H9 (cell line): ENCODE measurements at regions not wholly inside any gene's neighbourhood (a gene's known extent, or its start where the extent isn't known, plus 50 kb on each side); places are given as distances from the start of the nearest gene placed in this dataset.

Experiments
- DNase-seq: peaks from one replicate; pipeline ENCODE4 v3.0.0-alpha.2; 2017
- H2AFZ ChIP-seq: one replicate; pipeline ENCODE4 v1.6.1; 2013; ENCODE audit warnings: mild to moderate bottlenecking, low read length, control low read depth, moderate library complexity
- H2AK5ac ChIP-seq: 2 replicates; pipeline ENCODE4 v1.6.1; 2013; ENCODE audit warnings: low read length, control low read depth, mixed read lengths; ENCODE audit not compliant: insufficient read length
- H2BK120ac ChIP-seq: one replicate; pipeline ENCODE4 v1.6.1; 2013; ENCODE audit warnings: low read depth, mild to moderate bottlenecking, low read length, control low read depth, inconsistent platforms; ENCODE audit not compliant: poor library complexity, severe bottlenecking
- H2BK12ac ChIP-seq: 2 replicates; pipeline ENCODE4 v1.6.1; 2013; ENCODE audit warnings: low read length, control low read depth, mixed read lengths, low read depth; ENCODE audit not compliant: insufficient read length
- H2BK15ac ChIP-seq: 2 replicates; pipeline ENCODE4 v1.6.1; 2013; ENCODE audit warnings: low read depth, low read length, control low read depth
- H2BK20ac ChIP-seq: one replicate; pipeline ENCODE4 v1.6.1; 2013; ENCODE audit warnings: low read depth, mild to moderate bottlenecking, low read length, control low read depth, inconsistent platforms; ENCODE audit not compliant: poor library complexity, severe bottlenecking
- H2BK5ac ChIP-seq: 2 replicates; pipeline ENCODE4 v1.6.1; 2013; ENCODE audit warnings: low read length, control low read depth, mixed read lengths; ENCODE audit not compliant: insufficient read length
- H3K14ac ChIP-seq: 2 replicates; pipeline ENCODE4 v1.6.1; 2013; ENCODE audit warnings: low read length, control low read depth; ENCODE audit not compliant: insufficient read depth
- H3K18ac ChIP-seq: 2 replicates; pipeline ENCODE4 v1.6.1; 2013; ENCODE audit warnings: low read depth, mild to moderate bottlenecking, mixed read lengths, low read length, control low read depth; ENCODE audit not compliant: insufficient read length
- H3K23ac ChIP-seq: 2 replicates; pipeline ENCODE4 v1.6.1; 2013; ENCODE audit warnings: low read length, control low read depth, mixed read lengths, low read depth; ENCODE audit not compliant: insufficient read length
- H3K23me2 ChIP-seq: 2 replicates; pipeline ENCODE4 v1.6.1; 2013; ENCODE audit warnings: low read depth, mild to moderate bottlenecking, mixed read lengths, low read length, control low read depth; ENCODE audit not compliant: insufficient read length, poor library complexity, severe bottlenecking
- H3K27ac ChIP-seq: 2 replicates; pipeline ENCODE4 v1.5.1; 2013; ENCODE audit warnings: low read length, control low read depth, mixed read lengths, low read depth; ENCODE audit not compliant: insufficient read length
- H3K27me3 ChIP-seq: 2 replicates; pipeline ENCODE4 v1.6.1; 2013; ENCODE audit warnings: low read length, control low read depth, inconsistent platforms; ENCODE audit not compliant: insufficient read depth
- H3K4ac ChIP-seq: 2 replicates; pipeline ENCODE4 v1.6.1; 2013; ENCODE audit warnings: low read depth, mild to moderate bottlenecking, control low read depth, inconsistent platforms, low read length, moderate library complexity
- H3K4me1 ChIP-seq: 2 replicates; pipeline ENCODE4 v1.6.1; 2013; ENCODE audit warnings: low read length, control low read depth, inconsistent platforms; ENCODE audit not compliant: insufficient read depth
- H3K4me2 ChIP-seq: 2 replicates; pipeline ENCODE4 v1.6.1; 2013; ENCODE audit warnings: low read length, control low read depth, mixed read lengths; ENCODE audit not compliant: insufficient read length, insufficient read depth
- H3K56ac ChIP-seq: 2 replicates; pipeline ENCODE4 v1.6.1; 2013; ENCODE audit warnings: low read depth, mild to moderate bottlenecking, mixed read lengths, low read length, control low read depth; ENCODE audit not compliant: insufficient read length
- H3K79me1 ChIP-seq: 2 replicates; pipeline ENCODE4 v1.6.1; 2013; ENCODE audit warnings: low read depth, mild to moderate bottlenecking, moderate library complexity, low read length, control low read depth, inconsistent platforms; ENCODE audit not compliant: insufficient read depth, poor library complexity, severe bottlenecking
- H3K79me2 ChIP-seq: 2 replicates; pipeline ENCODE4 v1.6.1; 2013; ENCODE audit warnings: low read length, control low read depth, inconsistent platforms; ENCODE audit not compliant: insufficient read depth
- H3K9ac ChIP-seq: 2 replicates; pipeline ENCODE4 v1.6.1; 2013; ENCODE audit warnings: low read length, control low read depth, mixed read lengths; ENCODE audit not compliant: insufficient read length; ENCODE audit errors: extremely low read depth
- H3K9me3 ChIP-seq: one replicate; pipeline ENCODE4 v1.6.1; 2013; ENCODE audit warnings: low read depth, low read length, inconsistent platforms; ENCODE audit not compliant: control insufficient read depth
- H3T11ph ChIP-seq: one replicate; pipeline ENCODE4 v1.6.1; 2013; ENCODE audit warnings: mild to moderate bottlenecking, low read length, control low read depth, inconsistent platforms
- H4K20me1 ChIP-seq: one replicate; pipeline ENCODE4 v1.6.1; 2013; ENCODE audit not compliant: control insufficient read depth, insufficient read length, insufficient read depth
- H4K5ac ChIP-seq: 2 replicates; pipeline ENCODE4 v1.6.1; 2013; ENCODE audit warnings: low read depth, mild to moderate bottlenecking, mixed read lengths, low read length, control low read depth; ENCODE audit not compliant: insufficient read length
- H4K8ac ChIP-seq: replicated peaks from 2 replicates; pipeline ENCODE4 v1.6.1; 2013; ENCODE audit warnings: low read length, control low read depth, mixed read lengths, low read depth; ENCODE audit not compliant: insufficient read length
- H4K91ac ChIP-seq: 2 replicates; pipeline ENCODE4 v1.6.1; 2013; ENCODE audit warnings: low read depth, mild to moderate bottlenecking, moderate library complexity, mixed read lengths, low read length, control low read depth; ENCODE audit not compliant: insufficient read length
- H3K27ac Mint-ChIP-seq, 3 experiments: 2 replicates in 2 of 3; 3 replicates in 1 of 3; pipeline ENCODE4 v1.8.0; 2020 to 2021; ENCODE audit warnings: mixed read lengths in 3 of 3, mild to moderate bottlenecking in 1 of 3, moderate library complexity in 1 of 3
- H3K27me3 Mint-ChIP-seq: 2 replicates; pipeline ENCODE4 v1.8.0; 2021; ENCODE audit warnings: low read depth, mild to moderate bottlenecking, moderate library complexity, mixed read lengths
- H3K36me3 Mint-ChIP-seq, 3 experiments: 2 replicates in 2 of 3; 3 replicates in 1 of 3; pipeline ENCODE4 v1.8.0; 2020 to 2021; ENCODE audit warnings: low read depth in 3 of 3, mixed read lengths in 3 of 3; ENCODE audit not compliant: insufficient read depth in 1 of 3
- H3K4me1 Mint-ChIP-seq, 2 experiments: 2 replicates each; pipeline ENCODE4 v1.8.0; 2020; ENCODE audit warnings: mixed read lengths in 2 of 2
- H3K4me3 Mint-ChIP-seq, 2 experiments: 2 replicates in 1 of 2; 3 replicates in 1 of 2; pipeline ENCODE4 v1.8.0; 2020 to 2021; ENCODE audit warnings: mild to moderate bottlenecking in 2 of 2, mixed read lengths in 2 of 2, moderate library complexity in 1 of 2
- H3K9me3 Mint-ChIP-seq, 2 experiments: 2 replicates in 1 of 2; 3 replicates in 1 of 2; pipeline ENCODE4 v1.8.0; 2020; ENCODE audit warnings: mild to moderate bottlenecking in 2 of 2, mixed read lengths in 2 of 2, moderate library complexity in 1 of 2
- WGBS: extraction: QIAGEN DNeasy Blood & Tissue Kit; methylation state at CpG from one replicate; pipeline ENCODE4 v1.1.7; 2013; ENCODE audit warnings: missing lambda C conversion rate, low lambda C conversion rate, mixed read lengths; ENCODE audit not compliant: insufficient read length; ENCODE audit errors: extremely low coverage; 5-methylcytosine and 5-hydroxymethylcytosine counted together
- TF ChIP-seq, protein P1 (sequence below): fragments of 200-600 bp; sonication (generic); conservative IDR thresholded peaks from 3 replicates; pipeline ENCODE4 v1.8.0; 2021; ENCODE audit warnings: antibody characterized with exemption, mild to moderate bottlenecking

DNA sequence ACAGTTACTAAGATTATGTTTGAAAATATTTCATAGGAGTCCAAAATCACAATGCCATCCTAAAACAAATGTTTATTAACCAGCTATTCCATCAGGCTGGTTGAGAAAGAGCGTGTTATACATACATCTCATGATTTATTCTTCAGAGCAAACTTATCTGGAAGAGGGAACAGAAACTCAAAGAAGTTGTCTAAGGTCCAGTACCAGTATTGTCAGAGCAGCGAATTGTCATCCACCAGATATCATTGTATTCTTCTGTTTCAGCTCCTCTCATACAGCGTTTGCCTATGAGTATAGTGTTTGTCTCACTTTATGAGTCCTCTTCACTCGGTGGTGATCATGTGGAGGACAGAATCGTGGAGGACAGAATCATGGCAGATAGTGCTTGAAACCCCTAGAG lies 238.2 kb downstream of the OSR1 start:
- H3K79me1 ChIP-seq, result no peaks in the 10 kb centered on the region
- H2BK5ac ChIP-seq, result no peak overlapping the region
- H3K9me3 ChIP-seq, result no peaks in the 10 kb centered on the region
- H3K9ac ChIP-seq, result no peak overlapping the region
- no peak overlapping the region for H3K23ac ChIP-seq
- no peak overlapping the region for H3K27ac ChIP-seq
- no peaks in the 10 kb centered on the region for H3K79me2 ChIP-seq
- H3K56ac ChIP-seq, result no peak overlapping the region
- WGBS, result no CpG with 5 or more reads among the region's 5 CpGs
- no peaks in the 10 kb centered on the region for H3K27me3 ChIP-seq
- Mint-ChIP-seq H3K27ac (no peak overlapping the region), H3K27me3 (no peaks in the 10 kb centered on the region), H3K4me3 (no peak overlapping the region), H3K9me3 (peaks cover 6 to 7% of the 10 kb centered on the region in 2 experiments; a peak in 4 of 5 replicates), H3K4me1 (no peaks in the 10 kb centered on the region; a peak in 1 of 4 replicates), H3K36me3 (peaks cover 6 to 8% (median 7%) of the 10 kb centered on the region in 3 experiments)
- no peak overlapping the region for H3K18ac ChIP-seq
- no peak overlapping the region for H3K4me2 ChIP-seq
- no peak overlapping the region for H4K91ac ChIP-seq
- H4K20me1 ChIP-seq, result no peaks in the 10 kb centered on the region
- H3K4me1 ChIP-seq, result no peaks in the 10 kb centered on the region
- DNase-seq, result no peak
- no peak overlapping the region for H4K5ac ChIP-seq
- H3K23me2 ChIP-seq, result no peaks in the 10 kb centered on the region
- H3K14ac ChIP-seq, result no peak overlapping the region
- no peak overlapping the region for H3K4ac ChIP-seq
- no peak overlapping the region for H2BK120ac ChIP-seq
- no peak overlapping the region for H2AK5ac ChIP-seq
- TF ChIP-seq, protein P1, sequence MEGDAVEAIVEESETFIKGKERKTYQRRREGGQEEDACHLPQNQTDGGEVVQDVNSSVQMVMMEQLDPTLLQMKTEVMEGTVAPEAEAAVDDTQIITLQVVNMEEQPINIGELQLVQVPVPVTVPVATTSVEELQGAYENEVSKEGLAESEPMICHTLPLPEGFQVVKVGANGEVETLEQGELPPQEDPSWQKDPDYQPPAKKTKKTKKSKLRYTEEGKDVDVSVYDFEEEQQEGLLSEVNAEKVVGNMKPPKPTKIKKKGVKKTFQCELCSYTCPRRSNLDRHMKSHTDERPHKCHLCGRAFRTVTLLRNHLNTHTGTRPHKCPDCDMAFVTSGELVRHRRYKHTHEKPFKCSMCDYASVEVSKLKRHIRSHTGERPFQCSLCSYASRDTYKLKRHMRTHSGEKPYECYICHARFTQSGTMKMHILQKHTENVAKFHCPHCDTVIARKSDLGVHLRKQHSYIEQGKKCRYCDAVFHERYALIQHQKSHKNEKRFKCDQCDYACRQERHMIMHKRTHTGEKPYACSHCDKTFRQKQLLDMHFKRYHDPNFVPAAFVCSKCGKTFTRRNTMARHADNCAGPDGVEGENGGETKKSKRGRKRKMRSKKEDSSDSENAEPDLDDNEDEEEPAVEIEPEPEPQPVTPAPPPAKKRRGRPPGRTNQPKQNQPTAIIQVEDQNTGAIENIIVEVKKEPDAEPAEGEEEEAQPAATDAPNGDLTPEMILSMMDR, result no peak
- no peak overlapping the region for H2BK15ac ChIP-seq
- no peak overlapping the region for H3T11ph ChIP-seq
- no peak overlapping the region for H2AFZ ChIP-seq
- H4K8ac ChIP-seq, result no peak overlapping the region
- H2BK12ac ChIP-seq, result no peak overlapping the region
- no peak overlapping the region for H2BK20ac ChIP-seq
